SHP77 treated with DMSO at 0.1 percent for 48 hours (cell line): ENCODE measurements at regions not wholly inside any gene's neighbourhood (a gene's known extent, or its start where the extent isn't known, plus 50 kb on each side); places are given as distances from the start of the nearest gene placed in this dataset.
"Not testable (repeated sequence)": the region's sequence is repeated elsewhere in the genome, so short reads cannot be mapped to it uniquely, and the experiment has no call there.

Source experiments
- DNase-seq: peaks from one replicate; lab custom pipeline; 2025; lab: John Stamatoyannopoulos, UW

DNA sequence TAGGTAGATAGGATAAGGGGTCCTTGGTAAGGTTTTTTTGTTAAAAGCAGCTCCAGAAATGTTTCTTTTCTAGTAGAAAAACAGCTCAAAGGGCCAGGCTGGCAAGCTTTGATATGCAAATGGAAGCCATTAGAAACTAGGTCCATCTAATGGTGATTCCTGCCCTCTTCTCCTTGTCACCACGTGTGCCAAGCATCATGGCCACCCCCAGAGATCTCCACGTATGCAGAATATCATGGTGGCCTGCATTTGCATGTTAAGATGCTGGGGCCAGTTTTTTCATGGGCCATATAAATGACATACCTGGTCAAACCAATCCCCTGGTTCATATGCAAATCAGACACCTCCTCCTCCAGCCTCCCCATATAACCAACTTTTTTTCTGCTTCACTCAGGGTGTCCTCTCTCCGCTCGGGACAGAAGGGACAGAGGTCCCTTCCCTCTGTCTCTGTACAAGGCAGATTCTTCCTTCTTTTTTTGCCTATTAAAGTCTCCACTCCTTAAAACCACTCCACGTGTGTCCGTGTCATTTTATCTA is 1335.9 kb downstream of the UQCRFS1 start:
- no peak for DNase-seq

- DNase-seq = no peak
Measured at GRCh38 chr19:27876489-27876888, 1336.5 kb downstream of the UQCRFS1 start.

DNA sequence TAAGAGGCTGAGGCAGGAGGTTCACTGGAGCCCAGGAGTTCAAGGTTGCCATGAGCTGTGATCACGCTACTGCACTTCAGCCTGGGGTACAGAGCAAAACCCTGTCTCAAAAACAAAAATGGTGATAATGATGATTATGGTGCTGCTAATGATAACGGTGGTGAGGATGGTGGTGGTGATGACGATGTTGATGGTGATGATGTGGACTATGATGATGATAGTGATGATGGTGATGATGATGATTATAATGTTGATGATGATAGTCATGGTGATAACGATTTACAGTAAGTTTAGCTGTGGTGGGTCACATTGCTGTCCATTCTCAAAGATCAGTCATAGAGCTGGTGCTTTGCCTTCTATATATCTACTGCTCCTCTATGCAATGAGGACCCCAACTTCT is 1340.6 kb downstream of the UQCRFS1 start:
- DNase-seq = no peak

GRCh38 chr19:27870293-27870692 is 1342.7 kb downstream of the UQCRFS1 start:
- DNase-seq = no peak

DNA sequence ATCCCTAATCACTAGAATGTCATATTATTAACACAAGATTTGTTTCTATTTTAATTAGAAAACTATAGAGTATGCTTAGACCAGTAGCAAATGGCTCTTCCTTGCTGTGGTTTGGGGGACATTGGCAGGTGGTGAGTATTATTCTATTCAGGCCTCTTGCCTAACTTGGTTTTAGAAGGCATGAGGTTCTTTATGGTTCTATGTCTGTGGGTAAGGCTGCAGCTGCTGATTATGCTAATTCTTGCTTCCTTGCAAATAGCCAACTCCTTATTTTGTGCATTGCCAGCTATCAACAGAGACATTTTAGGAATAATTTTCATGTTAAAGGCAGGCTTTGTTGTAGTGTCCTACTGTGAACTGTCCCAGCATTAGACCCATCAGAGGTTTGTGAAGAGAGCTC is 1344.9 kb downstream of the UQCRFS1 start:
- DNase-seq = no peak

DNA sequence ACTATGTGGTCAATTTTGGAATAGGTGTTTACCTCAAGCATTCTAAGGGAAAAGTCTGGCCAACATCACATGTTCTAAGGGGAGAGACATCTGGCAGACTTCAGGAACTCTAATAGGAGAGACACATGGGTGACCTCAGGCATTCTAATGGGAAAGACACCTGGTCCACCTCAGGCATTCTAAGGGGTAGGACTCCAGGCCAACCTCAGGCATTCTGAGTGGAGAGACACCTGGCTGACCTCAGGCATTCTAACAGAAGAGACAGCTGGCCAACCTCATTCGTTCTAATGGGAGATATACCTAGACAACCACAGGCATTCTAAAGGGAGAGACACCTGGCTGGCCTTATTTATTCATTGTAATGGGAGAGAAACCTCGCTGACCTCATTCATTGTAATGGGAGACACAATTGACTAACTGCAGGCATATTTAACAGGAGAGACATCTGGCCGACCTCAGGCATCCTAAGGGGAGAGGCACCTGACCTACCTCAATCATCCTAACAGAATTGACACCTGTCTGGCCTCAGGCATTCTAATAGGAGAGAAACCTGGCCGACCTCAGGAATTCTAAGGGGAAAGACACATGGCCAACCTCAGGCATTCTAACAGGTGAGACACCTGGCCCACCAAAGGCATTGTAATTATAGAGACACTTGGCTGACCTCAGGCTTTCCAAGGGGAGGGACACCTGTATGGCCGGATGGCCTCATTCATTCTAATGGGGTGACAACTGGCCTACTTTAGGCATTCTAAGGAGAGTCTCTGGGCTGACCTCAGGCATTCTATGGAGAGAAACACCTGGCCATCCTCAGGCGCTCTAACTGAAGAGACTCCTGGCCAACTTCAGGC is 1346.8 kb downstream of the UQCRFS1 start:
- DNase-seq = no peak

DNA sequence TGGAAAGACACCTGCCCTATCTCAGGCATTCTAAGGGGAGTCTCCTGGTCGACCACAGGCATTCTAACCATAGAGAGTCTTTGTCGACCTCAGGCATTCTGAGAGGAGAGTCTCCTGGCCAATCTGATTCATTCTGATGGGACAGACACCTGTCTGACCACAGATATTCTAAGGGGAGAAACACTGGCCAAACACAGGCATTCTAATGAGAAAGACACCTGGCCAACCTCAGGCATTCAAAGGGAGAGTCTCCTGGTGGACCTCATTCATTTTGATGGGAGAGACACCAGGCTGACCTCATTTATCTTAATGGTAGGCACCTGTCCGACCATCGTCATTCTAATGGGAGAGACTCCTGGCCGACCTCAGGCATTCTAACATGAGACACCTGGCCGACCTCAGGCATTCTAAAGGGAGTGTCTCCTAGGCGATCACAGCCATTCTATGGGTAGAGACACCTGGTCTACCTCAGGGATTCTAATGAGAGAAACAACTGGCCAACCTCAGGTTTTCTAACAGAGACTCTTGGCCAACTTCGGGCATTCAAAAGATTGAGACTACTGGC is 1351.5 kb downstream of the UQCRFS1 start:
- no peak for DNase-seq

GRCh38 chr19:27860309-27860934 is 1352.5 kb downstream of the UQCRFS1 start:
- DNase-seq = no peak

DNA sequence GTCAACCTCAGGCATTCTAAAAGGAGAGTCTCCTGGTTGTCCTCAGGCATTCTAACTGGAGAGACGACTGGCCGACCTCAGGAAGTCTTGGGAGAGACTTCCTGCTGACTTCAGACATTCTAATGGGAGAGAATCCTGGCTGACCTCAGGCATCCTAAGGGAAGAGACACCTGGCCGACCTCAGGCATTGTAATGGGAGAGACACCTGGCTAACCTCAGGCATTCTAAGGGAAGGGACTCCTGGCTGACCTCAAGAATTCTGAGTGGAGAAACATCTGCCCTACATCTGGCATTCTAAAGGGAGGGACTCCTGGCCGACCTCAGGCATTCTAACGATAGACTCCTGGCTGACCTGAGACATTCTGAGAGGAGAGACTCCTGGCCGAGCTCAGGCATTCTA is 1353.3 kb downstream of the UQCRFS1 start:
- DNase-seq = no peak

DNA sequence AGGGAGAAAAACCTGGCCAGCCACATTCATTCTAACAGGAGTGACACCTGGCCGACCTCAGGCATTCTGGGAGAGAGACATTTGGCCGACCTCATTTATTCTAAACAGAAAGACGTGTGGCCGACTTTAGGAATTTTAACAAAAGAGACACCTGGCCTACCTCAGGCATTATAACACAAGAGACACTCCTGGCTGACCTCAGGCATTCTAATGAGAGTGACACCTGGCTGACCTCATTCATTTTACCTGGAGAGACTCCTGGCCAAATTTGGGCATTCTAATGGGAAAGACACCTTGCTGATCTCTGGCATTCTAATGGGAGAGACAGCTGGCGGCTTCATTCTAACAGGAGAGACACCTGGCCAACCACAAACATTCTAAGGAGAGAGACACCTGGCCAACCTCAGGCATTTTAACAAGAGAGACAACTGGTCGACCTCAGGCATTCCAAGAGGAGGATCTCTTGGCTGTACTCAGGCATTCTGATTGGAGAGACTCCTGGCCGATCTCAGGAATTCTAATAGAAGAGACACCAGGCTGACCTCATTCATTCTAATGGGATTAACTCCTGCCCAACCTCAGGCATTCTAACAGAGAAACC is 1353.9 kb downstream of the UQCRFS1 start:
- no peak for DNase-seq

GRCh38 chr19:27852931-27853330 is 1360.0 kb downstream of the UQCRFS1 start:
- not testable (repeated sequence) for DNase-seq

GRCh38 chr19:27851543-27852060 is 1361.3 kb downstream of the UQCRFS1 start:
- DNase-seq = no peak

DNA sequence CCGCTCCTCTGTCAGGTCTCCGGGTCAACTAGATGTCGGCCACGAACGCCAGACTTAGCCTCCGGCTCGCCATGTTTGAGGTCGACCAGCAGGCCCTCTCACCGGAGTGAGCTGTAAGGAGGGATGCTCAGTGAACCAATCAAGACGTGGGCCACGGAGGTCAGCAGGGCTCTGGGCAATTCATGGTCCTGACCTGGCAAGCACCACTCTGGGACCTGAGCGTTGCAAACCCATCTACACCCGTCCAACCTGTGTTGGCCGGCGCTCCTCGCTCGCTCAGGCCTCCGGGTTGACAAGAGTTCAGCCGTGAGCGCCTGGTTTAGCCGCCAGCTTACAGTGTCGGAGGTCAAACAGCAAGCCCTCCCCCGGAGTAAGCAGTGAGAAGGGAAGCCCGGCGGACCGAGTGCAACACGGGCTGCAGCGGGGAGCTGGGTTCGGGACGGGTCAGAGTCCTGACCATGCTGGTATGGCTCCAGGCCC is 1361.9 kb downstream of the UQCRFS1 start:
- DNase-seq = no peak

DNA sequence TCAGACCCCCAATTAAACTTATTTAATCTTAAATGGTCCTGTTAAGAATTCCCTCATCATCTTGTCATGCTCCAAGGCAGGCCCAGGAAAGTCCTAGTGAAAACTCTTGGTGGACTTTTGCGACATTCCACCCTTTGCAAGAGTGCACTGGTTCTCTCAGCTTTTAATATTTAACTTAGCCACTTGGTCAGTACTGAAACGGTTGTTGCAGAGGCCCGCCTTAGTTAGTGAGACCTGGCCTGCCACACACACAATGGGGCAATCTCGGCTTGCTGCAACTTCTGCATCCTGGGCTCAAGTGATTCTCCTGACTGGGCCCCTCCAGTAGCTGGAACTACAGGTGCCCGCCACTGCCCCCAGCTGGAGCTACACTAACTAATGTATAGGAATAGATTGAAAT is 1366.0 kb downstream of the UQCRFS1 start:
- DNase-seq = no peak

DNA sequence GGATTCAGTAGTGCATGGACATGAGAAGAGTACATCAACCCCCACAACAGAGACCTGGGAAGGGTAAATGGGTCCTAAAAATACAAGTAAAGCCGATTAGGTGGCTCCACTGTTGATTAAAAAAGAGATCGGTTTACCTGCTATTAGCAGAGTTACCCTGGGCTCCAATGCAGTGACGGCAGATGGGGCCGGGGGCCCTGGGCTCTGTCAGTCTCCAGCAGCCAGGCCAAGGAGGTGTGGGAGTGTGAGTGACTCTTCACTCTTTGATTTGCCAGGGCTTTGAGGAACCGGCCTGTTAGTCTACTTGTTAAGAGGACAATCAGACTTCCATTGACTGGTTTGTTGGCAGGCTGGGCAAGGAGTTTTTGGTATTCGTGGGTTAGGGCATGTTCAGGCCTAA is 1368.7 kb downstream of the UQCRFS1 start:
- no peak for DNase-seq

DNA sequence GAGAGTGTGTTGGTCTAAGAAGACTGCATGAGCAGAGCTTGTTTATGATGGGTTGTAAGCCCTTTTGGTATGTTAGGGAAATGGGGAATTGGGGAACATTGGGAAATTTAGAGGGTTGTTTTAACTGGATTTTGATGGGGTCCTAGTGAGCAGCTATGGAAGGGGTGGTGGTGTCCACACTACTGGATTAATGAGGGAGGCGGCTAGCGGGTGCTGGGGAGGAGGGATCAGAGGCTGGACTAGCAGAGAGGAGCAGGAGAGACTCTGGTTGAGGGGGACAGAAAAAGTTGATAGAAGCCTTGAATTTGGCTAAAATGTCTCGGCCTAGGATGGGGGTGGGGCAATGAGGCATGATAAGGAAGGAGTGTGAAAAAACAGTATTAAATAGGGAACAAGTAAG is 1369.1 kb downstream of the UQCRFS1 start:
- DNase-seq = no peak

GRCh38 chr19:27833031-27833430 is 1379.9 kb downstream of the UQCRFS1 start:
- DNase-seq = no peak

DNA sequence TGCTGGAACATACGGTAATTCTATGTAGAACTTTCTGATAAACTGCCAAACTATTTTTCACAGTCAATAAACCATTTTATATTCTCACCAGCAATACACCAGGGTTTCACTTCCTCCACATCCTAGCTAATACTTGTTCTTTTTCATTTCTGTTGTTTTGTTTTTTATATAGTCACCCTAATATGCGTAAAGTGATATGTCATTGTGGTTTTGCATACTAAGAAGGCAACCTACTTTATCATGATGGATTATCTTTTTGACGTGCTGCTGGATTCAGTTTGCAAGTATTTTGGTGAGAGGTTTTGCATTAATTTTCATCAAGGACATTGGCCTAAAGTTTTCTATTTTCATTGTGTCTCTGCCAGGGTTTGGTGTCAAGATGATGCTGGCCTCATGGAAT is 1384.1 kb downstream of the UQCRFS1 start:
- no peak for DNase-seq

DNA sequence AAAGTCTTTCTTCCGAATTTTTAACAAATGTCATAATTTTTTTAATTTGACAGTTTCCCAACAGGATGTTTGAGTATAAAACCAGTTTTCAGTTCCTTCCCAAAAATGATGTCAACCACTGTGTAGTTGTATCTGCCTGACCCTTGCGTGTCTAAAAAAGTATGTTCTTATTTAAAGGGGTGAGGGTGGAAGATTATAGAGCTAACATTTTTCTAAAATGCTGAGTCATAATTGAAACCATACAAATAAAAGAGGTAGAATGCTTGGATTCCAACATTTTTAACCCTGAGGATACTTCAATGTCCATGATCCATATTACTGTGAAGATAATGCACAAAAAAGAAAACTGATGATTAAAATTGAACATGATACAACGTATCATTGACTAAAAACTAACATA is 1388.8 kb downstream of the UQCRFS1 start:
- no peak for DNase-seq

- DNase-seq = no peak
Measured at GRCh38 chr19:27822336-27822735, 1390.6 kb downstream of the UQCRFS1 start.

DNA sequence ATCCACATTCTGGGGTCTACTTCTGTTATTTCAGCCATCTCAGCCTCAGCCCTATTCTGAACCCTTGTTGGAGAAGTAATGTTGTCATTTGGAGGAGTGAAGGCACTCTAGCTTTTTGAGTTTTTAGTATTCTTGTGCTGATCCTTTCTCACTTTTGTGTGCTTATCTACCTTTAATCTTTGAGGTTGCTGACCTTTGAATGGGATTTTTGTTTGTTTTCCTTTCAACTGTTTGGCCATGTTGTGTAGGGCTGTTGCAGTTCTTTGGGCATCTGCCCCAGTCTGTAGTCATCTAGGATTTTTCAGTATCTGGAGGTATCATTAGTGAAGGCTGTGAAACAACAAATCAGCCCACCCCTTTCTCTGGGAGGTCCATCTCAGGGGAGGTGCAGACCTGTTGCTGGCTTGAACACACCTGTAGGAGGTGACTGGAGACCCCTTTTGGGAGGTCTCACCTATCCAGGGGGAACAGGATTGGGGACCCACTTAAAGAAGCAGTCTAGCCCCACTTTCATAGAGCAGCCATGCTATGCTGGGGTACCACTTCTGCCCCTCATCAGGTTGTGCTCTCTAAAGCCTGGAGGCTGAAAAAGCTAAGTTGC is 1391.4 kb downstream of the UQCRFS1 start:
- no peak for DNase-seq

- DNase-seq = no peak
Measured at GRCh38 chr19:27815985-27816384, 1397.0 kb downstream of the UQCRFS1 start.
